H54 (cell line): ENCODE measurements at regions not wholly inside any gene's neighbourhood (a gene's known extent, or its start where the extent isn't known, plus 50 kb on each side); places are given as distances from the start of the nearest gene placed in this dataset.

Experiments used
- DNase-seq: peaks from one replicate; pipeline ENCODE4 v3.0.0; 2011; ENCODE audit warnings: low spot score, mixed read lengths; ENCODE audit not compliant: insufficient read length
- FAIRE-seq: peaks from 3 replicates; lab custom pipeline; 2011; peaks lifted over from hg19 to GRCh38; lab: Jason Lieb, UNC
- POLR2A ChIP-seq: IDR thresholded peaks from 2 replicates; pipeline ENCODE4 v1.6.1; 2011; ENCODE audit warnings: low read depth, mild to moderate bottlenecking, low read length

GRCh38 chr15:62287066-62287857 is 122.2 kb upstream of the C2CD4B start:
- TF ChIP-seq POLR2A, result no peak
- DNase-seq (no peak), FAIRE-seq (no peak)

GRCh38 chr15:62288361-62289017 is 123.4 kb upstream of the C2CD4B start:
- no peak for TF ChIP-seq POLR2A
- DNase-seq, result no peak
- FAIRE-seq, result no peak

GRCh38 chr15:62291262-62291661 is 126.2 kb upstream of the C2CD4B start:
- DNase-seq, result no peak
- FAIRE-seq, result no peak
- TF ChIP-seq POLR2A, result no peak

GRCh38 chr15:62296756-62297507 is 131.8 kb upstream of the C2CD4B start:
- DNase-seq (no peak), FAIRE-seq (no peak)
- no peak for TF ChIP-seq POLR2A

- DNase-seq (no peak), FAIRE-seq (no peak)
- no peak for TF ChIP-seq POLR2A
These were observed 132.4 kb upstream of the C2CD4B start for GRCh38 chr15:62297522-62297921.

- TF ChIP-seq POLR2A, result no peak
- FAIRE-seq, result no peak
These were observed 132.8 kb upstream of the C2CD4B start for GRCh38 chr15:62297933-62298332.

GRCh38 chr15:62298811-62299210 is 133.7 kb upstream of the C2CD4B start:
- DNase-seq, result no peak
- TF ChIP-seq POLR2A, result no peak
- no peak for FAIRE-seq

More at GRCh38 chr15:62297933-62298332, 132.8 kb upstream of the C2CD4B start:
- no peak for DNase-seq

GRCh38 chr15:62299541-62299940 is 134.5 kb upstream of the C2CD4B start:
- no peak for TF ChIP-seq POLR2A
- DNase-seq (no peak), FAIRE-seq (no peak)

- DNase-seq (no peak), FAIRE-seq (no peak)
- TF ChIP-seq POLR2A, result no peak
These were observed 137.0 kb upstream of the C2CD4B start for GRCh38 chr15:62301993-62302675.

GRCh38 chr15:62306851-62307504 is 141.9 kb upstream of the C2CD4B start:
- DNase-seq (peak; percentile 33), FAIRE-seq (peak; percentile 77)

GRCh38 chr15:62307551-62307950 is 142.5 kb upstream of the C2CD4B start:
- no peak for TF ChIP-seq POLR2A
- DNase-seq, result peak; percentile 27
- peak; percentile 77 for FAIRE-seq

More at GRCh38 chr15:62306851-62307504, 141.9 kb upstream of the C2CD4B start:
- no peak for TF ChIP-seq POLR2A

GRCh38 chr15:62316413-62317060 is 151.5 kb upstream of the C2CD4B start:
- DNase-seq (no peak), FAIRE-seq (no peak)
- TF ChIP-seq POLR2A, result no peak
